COLO668 (cell line): ENCODE measurements at regions not wholly inside any gene's neighbourhood (a gene's known extent, or its start where the extent isn't known, plus 50 kb on each side); places are given as distances from the start of the nearest gene placed in this dataset.

Experiments
- DNase-seq: peaks from one replicate; lab custom pipeline; 2025; ENCODE audit not compliant: unreplicated experiment; lab: John Stamatoyannopoulos, UW

GRCh38 chr16:6335072-6335471 lies 997.6 kb upstream of the RBFOX1 start:
- DNase-seq = peak; percentile 11

DNA sequence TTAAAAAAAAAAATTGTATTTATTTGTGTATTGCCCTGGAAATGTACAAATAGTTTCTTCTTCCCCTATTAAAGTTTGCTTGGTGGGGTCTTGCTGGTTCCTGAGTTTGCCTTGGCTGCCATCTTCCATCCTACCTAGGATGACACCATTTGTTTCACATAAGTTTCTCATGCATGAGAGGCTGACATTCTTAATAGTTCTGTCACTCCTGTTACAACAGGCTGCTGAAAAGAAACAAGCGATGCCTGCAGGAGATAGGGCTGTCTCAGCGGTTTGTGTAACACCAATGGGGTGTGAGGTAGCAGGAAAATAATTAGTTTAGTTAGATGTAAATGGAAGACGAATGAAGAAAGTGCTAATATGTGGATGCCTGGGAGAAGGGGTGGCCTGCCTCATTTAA lies 1000.9 kb upstream of the RBFOX1 start:
- no peak for DNase-seq

GRCh38 chr16:6317934-6318333 lies 1014.7 kb upstream of the RBFOX1 start:
- DNase-seq = no peak

DNA sequence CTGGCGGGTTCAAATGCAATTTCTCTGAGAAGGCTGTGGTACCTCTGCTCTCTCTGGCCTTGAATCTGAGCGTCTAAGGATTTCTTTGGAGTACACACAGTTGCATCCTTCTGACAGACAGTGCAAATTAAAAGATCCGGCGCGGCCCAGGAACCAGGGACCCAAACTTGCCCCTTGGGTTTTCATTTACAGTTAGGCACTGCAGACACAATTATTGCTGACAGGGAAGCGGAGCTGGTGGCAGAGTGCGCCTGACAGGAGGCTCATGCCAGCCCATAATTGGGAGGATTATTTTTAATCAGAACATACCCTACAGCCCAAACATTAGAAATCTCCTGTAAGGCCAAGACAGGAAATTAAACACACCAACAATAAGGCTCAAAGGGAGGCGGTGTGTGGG lies 1023.4 kb upstream of the RBFOX1 start:
- DNase-seq = no peak

DNA sequence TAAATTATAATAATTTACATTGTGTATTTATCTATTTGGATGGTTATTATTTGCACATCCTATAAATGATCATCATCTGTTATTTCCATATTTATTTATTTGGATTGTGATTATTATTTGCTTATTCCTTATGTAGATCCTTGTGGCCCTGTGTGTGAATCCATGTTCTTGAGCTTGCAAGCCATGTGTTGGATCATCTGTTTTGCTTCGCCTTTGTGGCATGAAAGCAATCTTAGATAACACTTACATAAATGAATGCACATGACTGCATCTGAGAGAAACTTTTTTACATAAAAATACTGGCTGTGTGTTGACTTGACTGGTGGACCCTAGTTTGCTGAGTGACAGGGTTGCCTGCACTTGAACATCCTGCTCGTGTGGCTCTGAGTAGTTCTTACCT lies 1024.5 kb upstream of the RBFOX1 start:
- no peak for DNase-seq

- no peak for DNase-seq
Observed at GRCh38 chr16:6300523-6300922, 1032.1 kb upstream of the RBFOX1 start.

DNA sequence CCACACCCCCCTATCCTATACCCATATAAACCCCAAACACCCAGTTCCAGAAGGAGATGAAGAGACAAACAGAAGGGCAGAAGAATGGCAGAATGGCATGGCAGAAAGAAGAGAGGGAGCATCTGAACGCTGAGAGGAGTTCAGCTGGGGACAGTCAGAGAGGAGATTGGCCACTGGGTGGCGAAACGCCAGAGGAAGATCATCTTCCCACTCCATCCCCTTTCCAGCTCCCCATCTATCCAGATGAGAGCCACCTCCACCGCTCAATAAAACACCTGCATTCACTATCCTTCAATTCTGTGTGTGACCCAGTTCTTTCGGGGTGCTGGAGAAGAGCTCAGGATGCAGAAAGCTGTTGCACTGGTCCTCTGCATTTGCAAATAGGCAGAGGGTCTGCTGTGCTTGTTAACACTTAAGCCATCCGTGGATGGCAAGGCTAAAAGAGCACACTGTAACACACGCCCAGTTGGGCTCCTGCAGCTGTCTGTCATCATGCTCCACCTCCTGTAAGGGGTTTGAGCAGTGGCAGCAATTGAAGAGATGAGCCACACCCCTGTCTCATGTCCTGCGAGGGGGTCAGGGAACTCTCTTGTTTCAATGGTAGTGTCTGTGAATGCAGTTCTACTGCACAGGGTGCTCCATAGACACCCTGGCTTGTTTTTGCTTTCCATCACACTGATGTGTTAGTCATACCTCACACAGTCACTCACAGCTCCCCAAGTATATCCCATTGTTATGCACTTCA lies 1034.8 kb upstream of the RBFOX1 start:
- DNase-seq = no peak

DNA sequence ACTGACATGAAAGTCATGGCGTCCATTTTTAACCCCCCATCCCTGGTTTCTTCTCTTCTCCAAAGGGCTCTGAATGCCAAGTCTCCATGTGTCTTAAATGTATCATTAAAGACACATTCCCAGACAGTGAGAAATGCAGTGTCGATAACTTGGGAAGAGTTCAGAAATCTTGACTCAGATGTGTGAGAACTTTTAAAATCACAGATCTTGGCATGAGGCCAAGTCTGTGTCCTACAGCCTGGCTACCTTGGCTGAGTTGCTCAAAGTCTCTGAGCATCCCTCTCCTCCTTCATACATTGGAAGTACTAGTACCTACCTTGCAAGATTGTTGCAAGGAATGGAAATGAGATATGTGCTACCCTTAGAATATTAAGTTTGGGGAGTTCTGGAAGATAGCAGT lies 1046.5 kb upstream of the RBFOX1 start:
- no peak for DNase-seq

GRCh38 chr16:6284731-6285130 lies 1047.9 kb upstream of the RBFOX1 start:
- DNase-seq = no peak

DNA sequence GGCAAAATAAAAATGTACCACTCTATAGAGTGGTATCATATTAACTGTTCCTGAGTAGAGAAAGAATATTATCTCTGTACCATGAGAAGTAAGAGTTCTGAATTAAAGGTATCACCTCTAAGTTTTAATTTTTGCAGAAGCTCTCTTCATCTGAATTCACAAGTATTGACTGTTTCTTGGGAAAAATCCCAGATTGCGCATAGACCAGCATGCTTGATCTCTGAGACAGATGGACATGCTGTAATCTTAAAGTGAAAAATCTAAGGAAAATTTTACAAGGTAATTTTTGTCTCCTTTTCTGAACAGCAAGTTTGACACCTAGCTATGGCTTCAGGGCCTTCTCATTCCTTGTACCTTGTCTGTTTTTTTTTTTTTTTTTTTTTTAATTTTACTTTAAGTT lies 1050.7 kb upstream of the RBFOX1 start:
- DNase-seq = no peak

GRCh38 chr16:6281274-6281673 lies 1051.4 kb upstream of the RBFOX1 start:
- no peak for DNase-seq

DNA sequence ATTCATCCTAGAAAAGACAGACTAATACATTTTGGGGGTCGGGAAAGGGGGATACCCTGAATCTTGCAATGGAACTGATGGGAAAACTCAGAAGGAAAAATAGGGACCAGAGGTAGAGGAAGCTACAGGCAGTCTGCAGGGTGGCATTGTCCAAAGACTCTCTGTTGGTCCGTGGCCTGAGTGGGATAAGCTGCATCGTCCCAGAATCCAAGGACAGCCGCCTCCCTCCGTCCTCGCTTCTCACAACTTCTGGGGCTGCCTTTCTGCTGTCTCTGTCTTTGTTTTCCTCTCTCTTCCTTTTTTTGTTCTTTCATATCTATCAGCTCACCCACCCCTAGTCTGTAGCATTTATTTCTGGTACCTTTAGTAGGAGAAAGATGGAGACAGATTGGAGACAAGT lies 1052.6 kb upstream of the RBFOX1 start:
- DNase-seq = no peak

- no peak for DNase-seq
Observed at GRCh38 chr16:6279286-6279685, 1053.4 kb upstream of the RBFOX1 start.

DNA sequence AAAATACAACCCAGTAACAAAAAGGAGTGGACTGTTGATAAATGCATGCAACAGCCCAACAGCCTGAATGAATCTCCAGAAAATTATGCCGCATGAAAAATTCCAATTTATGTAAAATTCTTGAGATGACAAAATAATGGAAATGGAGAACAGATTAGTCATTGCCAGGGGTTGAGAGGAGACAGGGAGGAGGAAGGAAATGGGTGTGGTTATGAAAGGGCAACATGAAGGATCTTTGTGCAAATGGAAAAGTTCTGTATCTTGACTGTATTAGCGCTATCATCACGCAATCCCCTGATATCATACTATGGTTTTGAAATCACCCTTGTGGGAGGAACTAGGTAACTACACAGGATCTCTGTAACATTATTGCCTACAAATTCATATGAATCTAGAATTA lies 1058.3 kb upstream of the RBFOX1 start:
- DNase-seq = no peak

GRCh38 chr16:6267682-6268081 lies 1065.0 kb upstream of the RBFOX1 start:
- DNase-seq = no peak

DNA sequence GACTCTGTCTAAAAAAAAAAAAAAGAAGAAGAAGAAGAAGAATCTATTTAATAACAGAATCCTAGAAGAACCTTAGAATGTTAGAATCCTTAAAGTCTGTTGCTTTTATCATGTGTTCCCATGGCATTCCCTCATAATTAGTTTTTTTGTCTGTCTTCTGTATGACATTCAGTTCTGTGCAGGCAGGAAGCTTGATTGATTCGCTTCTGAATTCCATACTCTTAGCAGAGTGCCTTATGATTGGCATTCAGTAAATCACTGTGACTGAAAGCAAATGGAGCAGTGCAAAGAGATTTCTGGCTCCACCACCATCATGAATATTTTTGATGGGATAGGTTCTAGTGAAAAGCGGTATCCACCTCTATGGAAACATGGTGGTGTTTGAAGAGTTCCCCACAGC lies 1065.9 kb upstream of the RBFOX1 start:
- no peak for DNase-seq

GRCh38 chr16:6265968-6266367 lies 1066.7 kb upstream of the RBFOX1 start:
- no peak for DNase-seq

DNA sequence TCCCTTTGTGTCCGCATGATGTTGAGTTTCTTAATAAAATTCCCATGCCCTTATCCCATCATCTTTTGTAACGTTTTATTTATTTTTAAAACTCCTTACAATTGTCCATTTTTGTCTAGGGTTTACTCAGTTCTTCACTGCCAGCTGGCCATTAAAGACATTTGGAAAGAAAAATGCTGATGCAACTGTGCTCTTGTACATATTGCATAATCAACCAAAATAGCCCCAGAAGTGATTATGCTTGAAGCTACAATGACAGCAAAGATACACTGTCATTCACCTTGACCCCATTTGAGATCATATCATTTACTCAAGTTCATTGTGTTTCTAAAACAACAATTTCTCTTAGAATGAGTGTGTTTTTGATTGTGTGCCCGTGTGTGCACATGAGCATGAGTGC lies 1074.6 kb upstream of the RBFOX1 start:
- DNase-seq = no peak

DNA sequence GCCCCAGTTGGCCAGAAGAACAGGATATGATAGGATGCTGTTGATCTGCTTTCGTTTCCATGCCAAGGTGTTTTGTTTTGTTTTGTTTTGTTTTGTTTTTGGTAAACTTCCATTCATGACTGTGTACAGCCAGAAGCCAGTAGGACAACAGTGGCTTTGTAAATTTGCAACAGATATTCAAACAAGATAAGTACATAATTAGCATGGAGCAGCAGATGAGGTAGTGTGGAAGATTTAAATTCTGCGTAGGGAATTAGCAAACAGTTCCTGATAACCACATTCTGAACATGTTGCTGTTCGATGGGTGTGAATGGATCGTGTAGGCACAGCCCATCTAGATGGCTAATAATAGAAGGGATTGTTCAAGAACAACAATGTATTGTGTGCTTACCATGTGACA lies 1080.1 kb upstream of the RBFOX1 start:
- DNase-seq = no peak

- DNase-seq = no peak
Observed at GRCh38 chr16:6250511-6250910, 1082.1 kb upstream of the RBFOX1 start.

DNA sequence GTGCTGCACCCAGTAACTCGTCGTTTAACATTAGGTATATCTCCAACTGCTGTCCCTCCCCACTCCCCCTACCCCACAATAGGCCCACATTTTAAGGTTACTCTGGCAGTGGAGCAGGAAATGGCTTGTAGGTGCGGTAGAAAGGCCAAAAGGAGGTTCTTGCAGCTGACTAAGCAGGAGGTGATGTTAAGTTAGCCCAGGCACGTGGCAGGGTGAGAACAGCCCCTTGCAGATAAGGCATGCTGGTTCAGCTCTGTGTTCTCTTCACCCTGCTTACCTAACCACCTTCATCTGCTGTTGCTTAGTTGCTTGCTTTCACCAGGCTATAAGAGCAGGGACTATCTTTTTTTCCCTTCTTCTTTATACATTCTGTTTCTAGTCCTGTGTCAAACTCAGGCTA lies 1082.8 kb upstream of the RBFOX1 start:
- DNase-seq = no peak

- no peak for DNase-seq
Observed at GRCh38 chr16:6248199-6248598, 1084.4 kb upstream of the RBFOX1 start.

DNA sequence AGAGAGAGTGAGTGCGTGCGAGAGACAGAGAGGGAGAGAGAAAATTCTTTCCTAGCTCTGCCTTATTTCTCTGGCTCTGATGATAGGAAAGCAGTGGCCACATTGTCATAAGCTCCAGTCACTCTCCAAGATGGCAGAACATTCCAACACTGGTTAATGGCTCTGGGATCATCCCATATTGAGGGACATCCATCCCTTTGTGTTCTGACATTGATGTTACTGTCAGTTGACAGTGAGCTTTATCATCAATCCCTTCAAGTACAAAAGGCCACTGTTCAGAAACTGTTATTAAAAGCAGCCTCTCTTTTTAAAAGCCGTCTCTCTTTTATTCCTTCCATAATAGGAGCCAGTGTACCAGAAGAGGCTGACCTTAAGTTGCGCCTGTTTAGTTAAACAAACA lies 1084.9 kb upstream of the RBFOX1 start:
- DNase-seq = no peak
